ENCODE measurements at regions not wholly inside any gene's neighbourhood (a gene's known extent, or its start where the extent isn't known, plus 50 kb on each side); places are given as distances from the start of the nearest gene placed in this dataset.

- Mint-ChIP-seq H3K4me1 (ENCODE audit: low read depth in 2 of 2) (no peaks in the 10 kb centered on the region), H3K9me3 (no peaks in the 10 kb centered on the region), H3K36me3 (no peaks in the 10 kb centered on the region), H3K27me3 (peaks cover 27 to 42% of the 10 kb centered on the region in 2 donors), H3K4me3 (no peak overlapping the region), H3K27ac (no peak overlapping the region)
- no peak for ATAC-seq
- no peak for DNase-seq (ENCODE audit: low spot score)
Observed at GRCh38 chr1:112322983-112323678, 72.9 kb upstream of the CTTNBP2NL start.

- Mint-ChIP-seq H3K4me1 (ENCODE audit: low read depth in 2 of 2) (no peaks in the 10 kb centered on the region), H3K36me3 (no peaks in the 10 kb centered on the region), H3K9me3 (no peaks in the 10 kb centered on the region), H3K4me3 (no peak overlapping the region), H3K27ac (no peak overlapping the region), H3K27me3 (peaks cover 31 to 48% of the 10 kb centered on the region in 2 donors)
- ATAC-seq, result no peak
- DNase-seq (ENCODE audit: low spot score), result no peak
Observed at GRCh38 chr1:112325504-112325903, 70.5 kb upstream of the CTTNBP2NL start.

GRCh38 chr1:112328600-112328999, 67.4 kb upstream of the CTTNBP2NL start:
- Mint-ChIP-seq H3K27ac (no peak overlapping the region), H3K4me3 (no peak overlapping the region), H3K27me3 (peaks cover 29 to 58% of the 10 kb centered on the region in 2 donors), H3K36me3 (no peaks in the 10 kb centered on the region), H3K4me1 (ENCODE audit: low read depth in 2 of 2) (no peaks in the 10 kb centered on the region), H3K9me3 (no peaks in the 10 kb centered on the region)
- DNase-seq (ENCODE audit: low spot score) (no peak), ATAC-seq (no peak)

- Mint-ChIP-seq H3K9me3 (no peaks in the 10 kb centered on the region), H3K4me1 (ENCODE audit: low read depth in 2 of 2) (peaks cover 5% of the 10 kb centered on the region in 2 donors), H3K36me3 (no peaks in the 10 kb centered on the region), H3K27ac (no peak overlapping the region), H3K27me3 (peaks cover 30 to 48% of the 10 kb centered on the region in 2 donors), H3K4me3 (no peak overlapping the region)
- ATAC-seq (no peak), DNase-seq (ENCODE audit: low spot score) (no peak)
Observed at GRCh38 chr1:112332176-112333150, 63.6 kb upstream of the CTTNBP2NL start.

GRCh38 chr1:112335351-112335750, 60.7 kb upstream of the CTTNBP2NL start:
- no peaks in the 10 kb centered on the region for H3K36me3 Mint-ChIP-seq
- DNase-seq (ENCODE audit: low spot score) (no peak), ATAC-seq (no peak)
- H3K4me3 Mint-ChIP-seq, result no peak overlapping the region
- H3K27me3 Mint-ChIP-seq, result peaks cover 29 to 46% of the 10 kb centered on the region in 2 donors
- no peaks in the 10 kb centered on the region for H3K9me3 Mint-ChIP-seq
- H3K27ac Mint-ChIP-seq, result no peak overlapping the region
- peaks cover 5% of the 10 kb centered on the region in 2 donors for H3K4me1 Mint-ChIP-seq (ENCODE audit: low read depth in 2 of 2)

- ATAC-seq (no peak), DNase-seq (ENCODE audit: low spot score) (no peak)
- Mint-ChIP-seq H3K9me3 (no peaks in the 10 kb centered on the region), H3K36me3 (no peaks in the 10 kb centered on the region), H3K27me3 (peaks cover 23 to 39% of the 10 kb centered on the region in 2 donors), H3K27ac (no peak overlapping the region), H3K4me1 (ENCODE audit: low read depth in 2 of 2) (peaks cover 5% of the 10 kb centered on the region in 2 donors), H3K4me3 (no peak overlapping the region)
Observed at GRCh38 chr1:112337028-112337531, 58.9 kb upstream of the CTTNBP2NL start.

- Mint-ChIP-seq H3K36me3 (no peaks in the 10 kb centered on the region), H3K9me3 (no peaks in the 10 kb centered on the region), H3K4me1 (ENCODE audit: low read depth in 2 of 2) (peaks cover 12 to 16% of the 10 kb centered on the region in 2 donors), H3K27ac (no peak overlapping the region), H3K27me3 (peaks cover 16 to 17% of the 10 kb centered on the region in 2 donors), H3K4me3 (no peak overlapping the region)
- ATAC-seq (peak in 1 of 2 donors; percentile 38), DNase-seq (ENCODE audit: low spot score) (no peak)
Observed at GRCh38 chr1:112341986-112342385, 54.0 kb upstream of the CTTNBP2NL start.

GRCh38 chr1:112342558-112342957, 53.5 kb upstream of the CTTNBP2NL start:
- ATAC-seq (no peak), DNase-seq (ENCODE audit: low spot score) (no peak)
- H3K9me3 Mint-ChIP-seq, result no peaks in the 10 kb centered on the region
- peaks cover 9 to 13% of the 10 kb centered on the region in 2 donors for H3K4me1 Mint-ChIP-seq (ENCODE audit: low read depth in 2 of 2)
- H3K27ac Mint-ChIP-seq, result no peak overlapping the region
- H3K27me3 Mint-ChIP-seq, result peaks cover 14 to 17% of the 10 kb centered on the region in 2 donors
- H3K36me3 Mint-ChIP-seq, result no peaks in the 10 kb centered on the region
- no peak overlapping the region for H3K4me3 Mint-ChIP-seq

- Mint-ChIP-seq H3K4me3 (no peak overlapping the region), H3K27ac (no peak overlapping the region), H3K27me3 (peaks cover 12 to 22% of the 10 kb centered on the region in 2 donors), H3K36me3 (peaks cover 5% of the 10 kb centered on the region), H3K9me3 (no peaks in the 10 kb centered on the region), H3K4me1 (ENCODE audit: low read depth in 2 of 2) (peaks cover 9 to 13% of the 10 kb centered on the region in 2 donors)
- no peak for ATAC-seq
- DNase-seq (ENCODE audit: low spot score), result no peak
Observed at GRCh38 chr1:112344754-112345423, 51.1 kb upstream of the CTTNBP2NL start.
